Occipital lobe (tissue), 1 donor: ENCODE measurements at regions not wholly inside any gene's neighbourhood (a gene's known extent, or its start where the extent isn't known, plus 50 kb on each side); places are given as distances from the start of the nearest gene placed in this dataset.

ENCODE experiments used
- DNase-seq: peaks from one replicate; lab custom pipeline; 2025; lab: John Stamatoyannopoulos, UW

DNA sequence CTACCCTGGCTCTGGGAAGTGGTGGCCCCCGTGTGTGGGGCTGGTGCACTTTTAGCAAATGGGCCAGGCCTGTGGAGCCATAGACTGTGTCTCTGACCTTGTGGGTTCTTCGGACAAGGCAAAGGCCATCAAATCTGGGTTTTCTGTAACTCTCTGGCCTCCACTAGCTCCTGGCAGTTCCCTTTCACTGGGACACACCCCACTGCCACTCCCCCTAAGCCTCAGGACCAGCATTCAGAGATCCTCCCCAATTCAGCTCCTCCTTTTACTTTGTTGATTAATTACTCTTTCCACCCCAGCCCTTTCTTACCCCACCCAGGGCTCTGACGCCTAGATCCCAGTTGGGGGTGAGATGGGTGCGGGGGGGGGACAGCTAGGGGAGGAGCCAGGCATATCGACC is 53.9 kb upstream of the IRX3 start:
- no peak for DNase-seq

DNA sequence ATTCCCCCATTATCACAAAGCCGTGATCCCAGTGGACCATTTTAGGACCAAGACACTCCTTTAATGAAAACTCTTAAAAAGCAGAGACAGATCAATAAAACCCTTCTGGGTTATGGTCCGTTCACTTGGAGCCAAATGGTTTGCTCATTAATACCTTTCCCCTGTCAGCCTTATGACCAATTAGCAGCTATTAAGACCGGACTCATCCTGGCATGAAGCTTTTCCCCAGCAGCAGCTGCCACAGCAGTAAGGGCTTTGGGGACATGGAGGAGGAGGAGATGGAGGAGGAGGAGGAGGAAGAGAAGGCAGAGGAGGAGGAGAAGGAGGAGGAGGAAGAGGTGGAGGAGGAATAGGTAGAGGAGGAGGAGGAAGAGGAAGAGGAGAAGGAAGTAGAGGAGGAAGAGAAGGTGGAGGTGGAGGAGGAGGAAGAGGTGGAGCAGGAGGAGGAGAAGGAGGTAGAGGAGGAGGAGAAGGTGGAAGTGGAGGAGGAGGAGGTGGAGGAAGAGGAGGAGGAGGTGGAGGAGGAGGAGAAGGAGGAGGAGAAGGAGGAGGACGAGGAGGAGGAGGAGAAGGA is 50.1 kb upstream of the IRX3 start:
- no peak for DNase-seq
